ENCODE measurements at regions not wholly inside any gene's neighbourhood (a gene's known extent, or its start where the extent isn't known, plus 50 kb on each side); places are given as distances from the start of the nearest gene placed in this dataset.

GRCh38 chr3:150293401-150294001, 114.6 kb upstream of the TSC22D2 start:
- TF ChIP-seq CTCF (IDR thresholded peaks at IDR 0.05) (no peak), POLR2AphosphoS5 (IDR thresholded peaks at IDR 0.05) (no peak), POLR2A (IDR thresholded peaks at IDR 0.05) (no peak)
